ENCODE measurements at regions not wholly inside any gene's neighbourhood (a gene's known extent, or its start where the extent isn't known, plus 50 kb on each side); places are given as distances from the start of the nearest gene placed in this dataset.

DNA sequence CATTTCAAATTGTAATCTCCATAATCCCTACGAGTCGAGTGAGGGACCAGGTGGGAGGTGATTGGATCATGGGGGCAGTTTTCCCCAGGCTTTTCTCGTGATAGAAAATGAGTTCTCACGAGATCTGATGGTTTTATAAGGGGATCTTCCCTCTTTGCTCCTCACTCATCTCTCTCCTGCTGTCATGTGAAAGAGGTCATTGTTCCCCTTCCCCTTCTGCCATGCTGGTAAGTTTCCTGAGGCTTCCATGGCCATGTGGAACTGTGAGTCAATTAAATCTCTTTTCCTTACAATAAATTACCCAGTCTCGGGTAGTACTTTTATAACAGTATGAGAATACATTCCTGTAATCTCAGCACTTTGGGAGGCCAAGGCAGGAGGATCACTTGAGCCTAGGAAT is 76.7 kb upstream of the MARCHF10 start:
- no peak overlapping the region for H3K27ac Mint-ChIP-seq
- no peak for DNase-seq (ENCODE audit: low spot score, unreplicated experiment)
- no peak overlapping the region for H3K4me3 Mint-ChIP-seq (ENCODE audit: low read depth)
- no peaks in the 10 kb centered on the region for H3K9me3 Mint-ChIP-seq (ENCODE audit: low read depth)
- TF ChIP-seq, protein P1, sequence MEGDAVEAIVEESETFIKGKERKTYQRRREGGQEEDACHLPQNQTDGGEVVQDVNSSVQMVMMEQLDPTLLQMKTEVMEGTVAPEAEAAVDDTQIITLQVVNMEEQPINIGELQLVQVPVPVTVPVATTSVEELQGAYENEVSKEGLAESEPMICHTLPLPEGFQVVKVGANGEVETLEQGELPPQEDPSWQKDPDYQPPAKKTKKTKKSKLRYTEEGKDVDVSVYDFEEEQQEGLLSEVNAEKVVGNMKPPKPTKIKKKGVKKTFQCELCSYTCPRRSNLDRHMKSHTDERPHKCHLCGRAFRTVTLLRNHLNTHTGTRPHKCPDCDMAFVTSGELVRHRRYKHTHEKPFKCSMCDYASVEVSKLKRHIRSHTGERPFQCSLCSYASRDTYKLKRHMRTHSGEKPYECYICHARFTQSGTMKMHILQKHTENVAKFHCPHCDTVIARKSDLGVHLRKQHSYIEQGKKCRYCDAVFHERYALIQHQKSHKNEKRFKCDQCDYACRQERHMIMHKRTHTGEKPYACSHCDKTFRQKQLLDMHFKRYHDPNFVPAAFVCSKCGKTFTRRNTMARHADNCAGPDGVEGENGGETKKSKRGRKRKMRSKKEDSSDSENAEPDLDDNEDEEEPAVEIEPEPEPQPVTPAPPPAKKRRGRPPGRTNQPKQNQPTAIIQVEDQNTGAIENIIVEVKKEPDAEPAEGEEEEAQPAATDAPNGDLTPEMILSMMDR (IDR thresholded peaks at IDR 0.05; ENCODE audit: unreplicated experiment): no peak
- H3K36me3 Mint-ChIP-seq (ENCODE audit: insufficient read depth): no peaks in the 10 kb centered on the region
- no peaks in the 10 kb centered on the region for H3K27me3 Mint-ChIP-seq
- no peaks in the 10 kb centered on the region for H3K4me1 Mint-ChIP-seq (ENCODE audit: low read depth)

DNA sequence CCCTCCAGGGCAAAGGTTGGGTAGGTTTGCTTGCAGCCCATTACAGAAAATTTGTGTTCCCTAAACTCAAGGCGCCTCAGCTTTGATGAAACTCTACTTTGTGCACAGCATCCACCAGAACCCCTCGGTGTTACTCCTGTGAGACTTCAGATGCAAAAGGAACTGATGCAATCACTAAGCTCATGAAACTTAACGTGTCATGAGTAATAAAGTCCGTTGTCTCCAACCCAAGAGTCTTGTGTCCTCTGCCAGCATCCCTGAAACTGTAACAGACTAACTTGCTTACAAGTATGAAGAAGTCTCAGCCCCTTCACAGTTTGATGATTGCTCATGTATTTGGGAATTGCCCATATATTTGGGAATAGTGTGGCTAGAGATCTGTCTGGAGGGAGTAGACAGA is 74.8 kb upstream of the MARCHF10 start:
- Mint-ChIP-seq H3K4me3 (ENCODE audit: low read depth) (no peak overlapping the region), H3K36me3 (ENCODE audit: insufficient read depth) (no peaks in the 10 kb centered on the region), H3K27me3 (no peaks in the 10 kb centered on the region), H3K4me1 (ENCODE audit: low read depth) (no peaks in the 10 kb centered on the region), H3K27ac (no peak overlapping the region), H3K9me3 (ENCODE audit: low read depth) (no peaks in the 10 kb centered on the region)
- no peak for DNase-seq (ENCODE audit: low spot score, unreplicated experiment)
- TF ChIP-seq, protein P1 (IDR thresholded peaks at IDR 0.05; ENCODE audit: unreplicated experiment): no peak

DNA sequence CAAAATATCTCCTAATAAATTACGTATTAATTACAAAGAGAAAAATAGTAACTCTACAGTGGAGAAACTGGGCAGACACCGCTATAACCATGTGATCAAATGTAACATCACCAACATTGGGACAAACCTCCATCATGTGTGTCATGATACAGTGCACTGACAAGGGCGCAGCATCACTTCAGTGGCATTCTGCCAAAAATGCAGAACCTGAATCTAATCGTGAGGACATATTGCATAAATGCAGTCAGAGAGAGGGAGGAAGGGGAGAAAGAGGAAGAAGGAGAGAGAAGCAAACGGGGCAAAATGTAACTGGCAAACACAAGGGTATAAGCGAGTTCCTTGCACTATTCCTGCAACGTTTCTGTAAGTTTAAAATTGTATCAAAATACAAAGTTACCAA is 74.2 kb upstream of the MARCHF10 start:
- H3K4me1 Mint-ChIP-seq (ENCODE audit: low read depth): no peaks in the 10 kb centered on the region
- H3K27ac Mint-ChIP-seq: no peak overlapping the region
- H3K27me3 Mint-ChIP-seq: no peaks in the 10 kb centered on the region
- TF ChIP-seq, protein P1 (IDR thresholded peaks at IDR 0.05; ENCODE audit: unreplicated experiment): no peak
- DNase-seq (ENCODE audit: low spot score, unreplicated experiment): no peak
- H3K4me3 Mint-ChIP-seq (ENCODE audit: low read depth): no peak overlapping the region
- H3K36me3 Mint-ChIP-seq (ENCODE audit: insufficient read depth): no peaks in the 10 kb centered on the region
- H3K9me3 Mint-ChIP-seq (ENCODE audit: low read depth): no peaks in the 10 kb centered on the region

DNA sequence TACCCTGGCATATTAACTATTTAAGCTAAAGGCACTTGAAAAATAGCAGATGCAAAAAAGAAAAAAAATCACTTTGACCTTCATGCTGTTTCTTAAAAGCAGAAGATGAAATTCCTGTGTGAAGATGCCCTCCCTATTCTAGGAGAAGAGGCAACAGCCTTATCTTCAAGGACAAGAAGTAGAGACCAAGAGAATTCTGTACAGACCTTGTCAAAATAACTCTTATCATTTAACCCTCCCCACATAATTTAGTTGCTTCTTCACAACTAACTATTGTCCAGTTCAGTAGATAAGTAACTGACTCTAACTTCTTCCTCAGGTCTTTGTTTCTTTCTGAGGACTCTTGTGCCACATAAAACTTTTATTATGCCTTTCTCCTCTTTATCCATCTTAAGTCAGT is 72.0 kb upstream of the MARCHF10 start:
- H3K4me1 Mint-ChIP-seq (ENCODE audit: low read depth): peaks cover 2% of the 10 kb centered on the region
- H3K27ac Mint-ChIP-seq: no peak overlapping the region
- no peaks in the 10 kb centered on the region for H3K9me3 Mint-ChIP-seq (ENCODE audit: low read depth)
- peaks cover 4% of the 10 kb centered on the region for H3K27me3 Mint-ChIP-seq
- no peak for DNase-seq (ENCODE audit: low spot score, unreplicated experiment)
- TF ChIP-seq, protein P1 (IDR thresholded peaks at IDR 0.05; ENCODE audit: unreplicated experiment): no peak
- no peak overlapping the region for H3K4me3 Mint-ChIP-seq (ENCODE audit: low read depth)
- no peaks in the 10 kb centered on the region for H3K36me3 Mint-ChIP-seq (ENCODE audit: insufficient read depth)

DNA sequence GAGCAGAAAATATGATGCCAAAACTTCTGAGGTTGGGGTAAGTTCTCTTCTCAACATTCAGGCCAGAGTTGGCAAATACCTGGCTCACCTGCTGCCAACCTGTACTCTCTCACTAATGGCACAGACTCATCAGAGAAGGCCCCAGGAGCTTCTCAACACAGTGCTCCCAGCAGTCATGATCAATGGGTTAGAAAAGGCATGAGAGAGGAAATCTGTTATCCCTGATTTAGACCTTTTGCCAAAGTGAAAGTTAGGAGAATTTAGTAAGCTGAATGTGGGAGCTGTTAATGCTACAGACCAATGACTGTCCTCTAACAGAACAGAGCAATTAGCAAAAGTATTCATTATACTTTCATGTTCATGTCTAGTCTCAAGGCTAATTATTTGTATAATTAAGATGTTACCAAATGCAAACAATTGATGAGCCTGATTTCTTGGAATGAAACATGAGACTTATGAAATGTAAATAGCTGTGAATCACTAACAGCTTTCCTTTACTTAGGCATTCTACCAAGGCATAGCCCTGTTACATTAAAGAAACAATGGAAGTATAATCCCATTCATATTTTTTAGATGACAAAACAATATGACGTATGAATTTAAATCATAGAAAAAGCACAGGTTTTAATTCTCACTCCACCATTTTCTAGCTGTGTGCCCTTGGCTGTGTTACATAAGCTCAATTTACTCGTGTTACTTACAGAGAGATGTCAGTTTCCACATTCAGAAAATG is 68.7 kb upstream of the MARCHF10 start:
- Mint-ChIP-seq H3K36me3 (ENCODE audit: insufficient read depth) (no peaks in the 10 kb centered on the region), H3K27me3 (peaks cover 4% of the 10 kb centered on the region), H3K4me3 (ENCODE audit: low read depth) (no peak overlapping the region), H3K4me1 (ENCODE audit: low read depth) (peaks cover 2% of the 10 kb centered on the region), H3K27ac (no peak overlapping the region), H3K9me3 (ENCODE audit: low read depth) (no peaks in the 10 kb centered on the region)
- DNase-seq (ENCODE audit: low spot score, unreplicated experiment): no peak
- TF ChIP-seq, protein P1 (IDR thresholded peaks at IDR 0.05; ENCODE audit: unreplicated experiment): no peak

Data from progenitor cell of endocrine pancreas (in vitro differentiated cells).